ENCODE measurements at regions not wholly inside any gene's neighbourhood (a gene's known extent, or its start where the extent isn't known, plus 50 kb on each side); places are given as distances from the start of the nearest gene placed in this dataset.
A peak's percentile ranks its signal among the peaks of the same experiment; 100 is the strongest.

GRCh38 chr17:77266891-77267341 lies 126.1 kb downstream of the SEC14L1 start:
- peak; percentile 20 for DNase-seq

DNA sequence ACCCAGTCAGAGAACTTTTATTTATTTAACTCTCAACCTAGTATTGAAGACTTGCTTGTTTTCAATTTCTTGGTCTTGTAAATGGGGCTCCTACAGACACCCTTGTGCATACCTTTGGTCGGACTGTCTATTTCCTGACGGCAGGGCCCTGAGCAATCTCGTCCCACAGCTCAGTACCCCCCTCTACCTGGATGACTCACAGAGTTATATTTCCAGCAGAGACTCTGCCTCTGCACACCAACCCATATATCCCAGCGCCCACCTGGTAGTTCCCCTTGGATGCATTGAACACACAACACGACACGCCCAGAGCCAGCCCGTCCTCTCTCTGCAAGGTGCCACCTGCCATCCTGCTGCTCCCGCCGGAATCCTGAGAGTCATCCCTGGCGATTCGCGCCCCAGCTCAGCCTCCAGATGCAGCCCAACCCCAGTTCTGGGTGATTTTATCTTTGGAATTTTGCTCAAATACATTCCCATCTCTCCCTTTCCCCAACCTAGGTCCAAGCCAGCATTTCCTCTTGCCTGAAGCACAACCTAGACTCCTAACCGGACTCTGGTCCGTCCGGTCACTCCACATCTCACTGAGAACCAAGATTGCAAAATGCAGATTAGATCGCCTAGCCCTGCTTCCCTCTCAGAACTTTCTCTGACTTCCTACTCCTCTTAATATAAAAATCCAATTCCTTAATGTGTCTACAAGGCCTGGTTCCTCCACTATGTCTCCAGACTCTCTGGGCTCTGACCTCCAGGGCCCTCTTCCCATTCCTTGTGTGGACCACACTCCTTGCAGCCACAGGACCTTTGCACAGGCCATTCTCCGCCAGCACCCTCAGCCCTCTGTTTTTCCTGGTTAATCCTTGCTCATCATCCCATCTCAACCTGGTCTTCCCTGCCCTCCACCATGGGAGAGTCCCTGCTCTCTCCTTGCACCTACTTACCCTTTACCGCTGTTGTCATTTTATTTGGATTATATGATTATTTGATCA lies 129.2 kb downstream of the SEC14L1 start:
- DNase-seq = no peak

GRCh38 chr17:77271411-77271810 lies 130.6 kb downstream of the SEC14L1 start:
- DNase-seq = no peak

DNA sequence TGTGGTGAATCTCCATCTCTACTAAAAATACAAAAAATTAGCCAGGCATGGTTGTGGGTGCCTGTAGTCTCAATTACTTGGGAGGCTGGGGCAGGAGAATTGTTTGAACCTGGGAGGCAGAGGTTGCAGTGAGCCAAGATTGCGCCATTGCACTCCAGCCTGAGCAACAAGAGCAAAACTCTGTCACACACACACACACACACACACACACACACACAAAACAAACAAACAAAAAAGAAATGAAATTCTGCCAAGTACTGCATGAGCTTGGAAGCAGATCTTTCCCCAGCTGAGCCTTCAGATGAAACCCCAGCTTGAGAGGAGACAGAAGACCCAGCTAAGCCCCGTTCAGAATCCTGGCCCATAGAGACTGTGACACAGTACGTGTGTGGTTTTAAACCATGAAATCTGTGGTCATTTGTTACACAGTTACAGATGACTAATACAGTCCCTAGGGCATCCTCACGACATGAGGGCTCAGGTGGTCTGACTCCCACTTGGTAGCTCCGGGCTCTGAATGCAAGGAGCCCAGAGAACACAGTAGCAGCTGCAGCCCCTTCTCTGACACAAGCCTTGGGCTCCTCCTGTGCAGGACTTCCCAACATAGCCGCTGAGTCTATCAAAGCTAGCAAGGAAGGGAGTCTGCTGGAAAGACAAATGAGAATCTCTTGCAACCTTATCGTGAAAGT lies 132.8 kb downstream of the SEC14L1 start:
- DNase-seq = no peak

- no peak for DNase-seq
Observed at GRCh38 chr17:77274096-77274845, 133.5 kb downstream of the SEC14L1 start.

- peak; percentile 70 for DNase-seq
Observed at GRCh38 chr17:77279448-77280303, 138.9 kb downstream of the SEC14L1 start.

GRCh38 chr17:77280304-77281121 lies 139.7 kb downstream of the SEC14L1 start:
- DNase-seq = peak; percentile 97

DNA sequence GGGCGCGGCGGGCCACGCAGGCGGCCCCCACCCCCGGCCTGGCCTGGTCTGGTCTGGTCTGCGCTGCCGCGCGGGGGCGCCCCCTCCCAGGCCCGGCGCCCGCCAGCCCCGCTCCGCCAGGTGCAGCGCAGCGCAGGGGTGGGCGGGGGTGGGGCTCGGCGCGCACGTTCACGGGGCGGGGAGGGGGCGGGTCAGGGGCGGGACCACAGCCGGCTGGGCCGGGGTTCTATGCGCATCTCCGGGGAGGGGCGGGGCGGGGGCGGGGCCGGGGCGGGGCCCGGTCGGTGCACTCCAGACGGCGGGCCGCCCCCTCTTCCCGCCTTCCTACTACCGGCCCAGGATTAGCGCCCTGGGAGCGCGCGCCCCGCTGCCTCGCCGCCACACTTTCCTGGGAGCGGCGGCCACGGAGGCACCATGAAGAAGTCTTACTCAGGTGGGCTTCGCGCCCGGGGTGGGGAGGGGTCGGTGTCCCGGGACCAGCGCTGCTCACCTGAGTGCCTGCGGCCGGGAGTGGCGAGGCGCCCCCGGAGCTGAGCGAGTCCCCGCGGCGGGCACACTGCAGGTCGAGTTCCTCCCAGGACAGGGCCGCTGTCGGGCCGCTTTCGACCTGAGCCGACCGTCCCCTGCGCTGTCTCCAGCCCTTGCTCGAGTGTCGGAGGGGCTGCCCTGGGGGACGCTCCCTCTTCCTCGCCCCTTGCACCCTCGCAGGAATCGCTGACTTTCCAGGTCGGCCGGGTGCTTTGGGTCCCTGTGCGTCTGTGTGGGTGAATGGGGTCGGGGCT lies 140.5 kb downstream of the SEC14L1 start:
- peak; percentile 28 for DNase-seq

DNA sequence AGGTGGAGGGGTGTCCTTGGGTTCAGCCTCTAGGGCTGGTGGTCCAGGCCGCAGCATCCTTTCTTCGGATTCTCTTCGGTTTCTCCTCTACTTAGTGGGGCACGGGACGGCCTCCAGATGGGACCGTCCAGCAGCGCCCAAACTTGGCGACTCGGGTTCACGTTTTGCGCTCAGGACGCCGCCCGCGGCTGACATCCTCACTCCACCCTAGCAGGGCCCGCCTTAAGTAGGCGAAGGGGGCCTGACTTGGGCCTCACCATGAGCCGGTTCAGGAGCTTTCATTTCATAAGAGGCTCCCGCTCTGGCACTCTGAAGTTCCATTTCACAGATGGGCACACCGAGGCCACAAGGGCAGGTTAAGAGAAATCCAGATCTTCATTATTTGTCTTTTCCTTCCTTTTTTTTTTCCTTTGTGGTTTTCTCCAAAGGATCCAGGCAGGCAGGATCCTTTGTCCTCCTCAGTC lies 141.2 kb downstream of the SEC14L1 start:
- no peak for DNase-seq

DNA sequence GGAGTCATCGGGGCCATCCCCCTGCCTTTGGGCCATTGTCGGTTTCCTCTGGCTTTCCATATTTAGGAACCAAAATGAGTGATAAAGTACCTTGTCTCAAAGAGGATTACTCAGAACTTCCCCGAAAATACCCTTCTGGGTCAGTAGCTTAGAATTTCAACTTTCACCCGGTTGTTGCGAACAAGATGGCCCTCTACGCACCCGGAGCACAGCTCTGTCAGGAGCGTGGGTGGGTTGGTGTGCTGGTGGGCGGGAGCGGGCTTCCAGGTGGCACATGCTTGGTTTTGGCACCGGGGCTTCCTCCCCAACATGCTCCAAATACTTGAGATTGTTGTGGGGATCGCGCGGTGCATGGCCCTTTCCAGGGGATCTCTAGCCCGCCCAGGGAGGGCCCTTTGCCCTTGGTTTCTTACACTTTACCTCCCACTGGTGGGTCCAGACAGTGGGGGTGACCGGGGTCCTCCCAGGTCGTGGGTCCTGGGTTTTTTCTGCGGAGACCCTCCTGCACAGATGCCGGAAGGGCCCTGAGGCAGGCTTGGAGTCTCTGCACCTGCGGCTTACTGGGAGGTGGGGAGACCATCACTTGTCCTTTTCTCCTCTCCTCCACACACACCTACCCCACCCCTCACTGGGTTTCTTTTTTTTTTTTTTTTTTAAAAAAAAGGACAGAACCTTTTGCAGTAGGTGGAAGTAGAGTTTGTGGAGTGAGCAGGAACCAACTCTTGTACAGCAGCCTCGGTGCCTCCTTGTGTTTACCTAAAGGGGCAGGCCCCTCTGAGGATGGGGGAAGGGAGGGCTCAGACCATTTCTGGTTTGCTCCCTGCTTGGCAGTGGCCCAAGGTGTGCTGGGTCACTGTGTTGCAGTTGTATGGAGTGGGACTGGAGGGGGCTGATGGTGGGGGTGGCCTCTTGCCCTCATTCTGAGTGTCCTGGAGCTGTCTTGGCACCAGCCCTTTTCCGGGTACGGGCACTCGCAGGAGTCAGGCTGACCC lies 142.1 kb downstream of the SEC14L1 start:
- no peak for DNase-seq

- DNase-seq = no peak
Observed at GRCh38 chr17:77284023-77284617, 143.4 kb downstream of the SEC14L1 start.

DNA sequence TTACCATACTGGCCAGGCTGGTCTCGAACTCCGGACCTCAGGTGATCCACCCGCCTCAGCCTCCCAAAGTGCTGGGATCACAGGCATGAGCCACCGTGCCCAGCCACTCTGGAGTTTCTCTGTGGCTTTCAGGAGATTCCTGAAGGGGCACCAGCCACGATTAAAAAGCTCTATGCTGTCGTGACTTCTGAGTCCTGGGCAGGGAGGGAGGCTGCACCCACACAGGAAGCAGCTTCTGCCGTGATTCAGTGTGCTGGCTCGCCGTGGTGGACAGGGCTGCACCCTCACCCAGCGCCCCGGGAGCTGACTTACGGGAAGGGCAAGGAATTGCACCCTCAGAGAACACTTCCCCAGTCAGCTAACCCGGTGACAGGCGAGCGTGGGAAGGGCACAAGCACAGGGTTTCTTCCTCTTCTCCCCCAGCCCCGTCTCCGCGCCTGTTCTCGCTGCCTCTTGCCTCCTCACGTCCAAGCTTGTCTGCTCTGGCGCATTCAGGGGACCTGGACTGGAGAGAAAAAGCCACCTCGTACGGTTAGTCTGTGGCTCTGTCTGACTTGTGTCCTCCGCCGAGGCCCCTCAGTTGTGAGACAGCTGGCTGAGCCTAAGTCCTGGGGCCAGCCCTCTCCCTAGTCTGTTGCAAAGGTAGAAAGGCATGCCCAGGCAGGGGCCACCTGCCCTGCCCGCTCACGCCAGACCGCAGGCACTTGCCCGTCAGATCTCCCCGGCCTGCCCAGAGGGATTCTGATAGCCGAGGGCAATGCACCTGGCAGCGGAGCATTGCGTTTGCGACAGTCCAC lies 145.0 kb downstream of the SEC14L1 start:
- peak; percentile 91 for DNase-seq

DNA sequence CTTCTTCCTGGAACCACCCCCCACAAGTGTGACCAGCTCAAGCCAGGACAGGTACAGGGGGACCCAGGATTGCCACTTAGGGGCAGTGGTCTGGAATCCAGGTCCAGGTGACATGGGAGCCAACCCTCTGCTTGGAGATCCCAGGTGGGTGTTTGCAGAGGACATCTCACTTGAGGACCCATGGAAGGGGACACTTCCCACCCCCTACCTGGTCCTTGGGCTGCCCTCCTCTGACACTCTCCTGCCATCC lies 145.5 kb downstream of the SEC14L1 start:
- DNase-seq = no peak

- DNase-seq = no peak
Observed at GRCh38 chr17:77286641-77287431, 146.1 kb downstream of the SEC14L1 start.

DNA sequence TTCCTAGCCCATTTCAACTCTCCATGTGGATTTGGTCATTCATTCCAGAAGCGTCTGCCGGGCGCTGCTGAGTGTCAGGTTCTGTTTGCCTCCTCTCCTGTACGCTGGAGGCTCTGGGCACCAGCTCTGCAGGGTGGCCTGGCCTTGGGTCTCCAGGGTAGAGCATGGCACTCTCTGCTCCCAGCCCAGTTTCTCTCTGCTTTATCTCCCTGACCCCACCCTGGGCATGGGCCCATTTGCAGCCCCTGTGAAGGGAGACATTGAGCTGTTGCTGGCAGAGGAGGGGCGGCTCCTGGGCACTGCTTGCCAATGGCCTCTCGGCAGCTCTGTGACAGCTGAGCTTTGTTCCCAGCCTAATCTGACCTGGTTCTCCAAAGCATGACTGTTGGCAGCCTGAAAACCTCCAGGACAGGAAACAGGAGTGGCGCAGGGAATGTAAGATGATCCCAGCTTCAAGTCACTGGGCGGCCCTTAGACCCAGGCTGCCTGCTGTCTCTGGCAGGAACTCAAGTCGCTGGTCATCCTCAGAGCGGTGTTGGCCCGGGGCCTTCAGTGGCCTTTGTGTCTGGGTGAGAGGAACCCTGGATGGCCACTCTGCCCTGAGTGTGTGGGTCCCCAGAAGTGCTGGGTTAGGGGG lies 146.8 kb downstream of the SEC14L1 start:
- DNase-seq = peak; percentile 88

DNA sequence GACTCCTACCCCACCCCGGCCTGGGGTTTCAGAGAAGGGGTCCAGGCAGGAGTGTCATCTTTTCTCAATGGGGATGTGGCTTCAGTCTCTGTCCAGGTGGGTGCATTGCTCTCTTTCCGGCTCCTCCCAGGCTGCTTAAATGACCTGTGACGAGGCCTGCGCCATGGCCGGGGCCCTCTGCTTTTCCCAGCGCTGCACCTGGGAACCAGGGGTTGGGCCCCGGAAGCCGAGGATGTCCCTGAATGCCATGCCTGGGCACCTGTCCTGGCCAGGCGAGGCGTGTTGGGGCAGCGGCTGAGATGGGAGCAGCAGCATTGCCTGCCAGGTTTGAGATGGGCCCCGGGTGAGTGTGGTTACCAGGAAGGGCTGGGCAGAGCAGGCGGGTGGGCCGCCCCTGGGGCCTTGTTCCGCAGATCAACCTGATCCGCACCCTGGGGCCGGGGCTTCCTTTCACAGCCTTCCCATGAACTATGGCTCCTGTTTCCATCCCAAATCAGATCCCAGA lies 147.4 kb downstream of the SEC14L1 start:
- DNase-seq = no peak
